Body of pancreas (tissue), 4 donors: ENCODE measurements at regions not wholly inside any gene's neighbourhood (a gene's known extent, or its start where the extent isn't known, plus 50 kb on each side); places are given as distances from the start of the nearest gene placed in this dataset.

Source experiments
- ATAC-seq: fragments of 150-250 bp; one replicate; pipeline ENCODE4 v1.9.1; 2016
- DNase-seq, 4 donors: peaks; one replicate each; pipeline ENCODE4 v3.0.0-alpha.2; 2019
- H3K27ac ChIP-seq, 4 donors: fragments of 200-600 bp; sonication (generic); 1 replicate in 3 of 4; 2 replicates in 1 of 4; pipeline versions ENCODE4 v1.5.1 to v1.6.1; 2016 to 2019; ENCODE audit warnings: mild to moderate bottlenecking in 1 of 4, mixed read lengths in 1 of 4, moderate library complexity in 1 of 4
- H3K27me3 ChIP-seq, 2 donors: fragments of 200-600 bp; sonication (generic); one replicate each; pipeline ENCODE4 v1.6.0; 2016; ENCODE audit warnings: mild to moderate bottlenecking in 1 of 2
- H3K36me3 ChIP-seq, 2 donors: fragments of 200-600 bp; sonication (generic); replicated peaks in 1 of 2; 2 replicates each; pipeline ENCODE4 v1.5.1; 2016; ENCODE audit warnings: low read depth in 2 of 2; ENCODE audit not compliant: insufficient read depth in 1 of 2
- H3K4me1 ChIP-seq: fragments of 200-600 bp; sonication (generic); one replicate; pipeline ENCODE4 v1.6.0; 2016
- H3K4me3 ChIP-seq, 2 donors: fragments of 200-600 bp; sonication (generic); 1 replicate in 1 of 2; 2 replicates in 1 of 2; pipeline ENCODE4 v1.5.1; 2016 to 2019
- H3K9me3 ChIP-seq, 3 donors: fragments of 200-600 bp; sonication (generic); 1 replicate in 2 of 3; 2 replicates in 1 of 3; pipeline ENCODE4 v1.5.1; 2016
- CTCF ChIP-seq, 7 experiments: fragments of 450-650 bp in 4 of 7; fragments of 200-600 bp in 3 of 7; sonication (generic) in 3 of 7; IDR thresholded peaks; one replicate each; pipeline ENCODE4 v1.5.1; 2016 to 2019; ENCODE audit warnings: antibody characterized with exemption in 7 of 7
- POLR2A ChIP-seq, 3 donors: fragments of 450-650 bp; IDR thresholded peaks; one replicate each; pipeline ENCODE4 v1.6.1; 2016; ENCODE audit warnings: antibody characterized with exemption in 3 of 3, mild to moderate bottlenecking in 2 of 3
- WGBS, 2 donors: methylation state at CpG; one replicate each; pipeline ENCODE4 v1.1.5; 2017; 5-methylcytosine and 5-hydroxymethylcytosine counted together
- intact Hi-C: fragments of 100-400 bp; cut with DNase I; formaldehyde crosslinking; loops from one replicate; pipeline ENCODE4 v1.15.1; 2023

- Histone ChIP-seq H3K9me3 (no peaks in the 10 kb centered on the region), H3K4me1 (no peaks in the 10 kb centered on the region), H3K36me3 (no peaks in the 10 kb centered on the region), H3K27ac (no peak overlapping the region), H3K27me3 (no peaks in the 10 kb centered on the region), H3K4me3 (no peak overlapping the region)
- no peak for DNase-seq
- ATAC-seq = no peak
- intact Hi-C loops = no loop called here
- 48 to 50% methylated on average over 2 of the region's 2 CpGs for WGBS, 2 donors
- no peak for TF ChIP-seq POLR2A (IDR thresholded peaks at IDR 0.05)
- TF ChIP-seq CTCF (IDR thresholded peaks at IDR 0.05) = no peak
Measured at GRCh38 chr5:106159616-106160015, 1511.1 kb downstream of the EFNA5 start.

GRCh38 chr5:106154280-106154716, 1516.4 kb downstream of the EFNA5 start:
- Histone ChIP-seq H3K27me3 (no peaks in the 10 kb centered on the region), H3K4me3 (no peak overlapping the region), H3K4me1 (no peaks in the 10 kb centered on the region), H3K9me3 (no peaks in the 10 kb centered on the region), H3K36me3 (no peaks in the 10 kb centered on the region), H3K27ac (no peak overlapping the region)
- ATAC-seq = no peak
- intact Hi-C loops = no loop called here
- TF ChIP-seq POLR2A (IDR thresholded peaks at IDR 0.05) (no peak), CTCF (IDR thresholded peaks at IDR 0.05) (no peak)
- WGBS, 2 donors = 90 to 94% methylated on average over 16 to 35 of the region's 35 CpGs
- DNase-seq = no peak

GRCh38 chr5:106152569-106152968, 1518.2 kb downstream of the EFNA5 start:
- ATAC-seq = no peak
- Histone ChIP-seq H3K27me3 (no peaks in the 10 kb centered on the region), H3K4me3 (no peak overlapping the region), H3K9me3 (no peaks in the 10 kb centered on the region), H3K36me3 (no peaks in the 10 kb centered on the region), H3K4me1 (no peaks in the 10 kb centered on the region), H3K27ac (no peak overlapping the region)
- DNase-seq = no peak
- TF ChIP-seq CTCF (IDR thresholded peaks at IDR 0.05) (no peak), POLR2A (IDR thresholded peaks at IDR 0.05) (no peak)
- WGBS, 2 donors = 75 to 77% methylated on average over 1 of the region's 1 CpG
- intact Hi-C loops = no loop called here

- Histone ChIP-seq H3K4me1 (no peaks in the 10 kb centered on the region), H3K4me3 (no peak overlapping the region), H3K27ac (no peak overlapping the region), H3K36me3 (no peaks in the 10 kb centered on the region), H3K9me3 (no peaks in the 10 kb centered on the region), H3K27me3 (no peaks in the 10 kb centered on the region)
- intact Hi-C loops = no loop called here
- no peak for DNase-seq
- no peak for ATAC-seq
- no peak for TF ChIP-seq CTCF (IDR thresholded peaks at IDR 0.05)
Measured at GRCh38 chr5:106142116-106142515, 1528.6 kb downstream of the EFNA5 start.

GRCh38 chr5:106140101-106140500, 1530.6 kb downstream of the EFNA5 start:
- H3K27me3 ChIP-seq = no peaks in the 10 kb centered on the region
- WGBS, 2 donors = 43 to 45% methylated on average over 2 of the region's 2 CpGs
- no peaks in the 10 kb centered on the region for H3K9me3 ChIP-seq
- no peak overlapping the region for H3K4me3 ChIP-seq
- ATAC-seq = no peak
- H3K27ac ChIP-seq = no peak overlapping the region
- no peaks in the 10 kb centered on the region for H3K36me3 ChIP-seq
- no peak for DNase-seq
- intact Hi-C loops = no loop called here
- no peaks in the 10 kb centered on the region for H3K4me1 ChIP-seq
- TF ChIP-seq CTCF (IDR thresholded peaks at IDR 0.05) (no peak), POLR2A (IDR thresholded peaks at IDR 0.05) (no peak)
